KMS-11 (cell line): ENCODE measurements at regions not wholly inside any gene's neighbourhood (a gene's known extent, or its start where the extent isn't known, plus 50 kb on each side); places are given as distances from the start of the nearest gene placed in this dataset.
"Not testable (repeated sequence)": the region's sequence is repeated elsewhere in the genome, so short reads cannot be mapped to it uniquely, and the experiment has no call there.

Experiments
- H2AFZ ChIP-seq: fragments of 200-600 bp; sonication (generic); 2 replicates; pipeline ENCODE4 v1.6.1; 2016; ENCODE audit warnings: antibody characterized with exemption, mixed run types, low read depth
- H3K27ac ChIP-seq: fragments of 200-600 bp; sonication (generic); 2 replicates; pipeline ENCODE4 v1.6.1; 2016; ENCODE audit warnings: mild to moderate bottlenecking, mixed run types
- H3K27me3 ChIP-seq: fragments of 200-600 bp; sonication (generic); 2 replicates; pipeline ENCODE4 v1.6.1; 2017; ENCODE audit warnings: mild to moderate bottlenecking, low read depth, mixed run types, moderate library complexity; ENCODE audit not compliant: insufficient read depth
- H3K36me3 ChIP-seq: fragments of 200-600 bp; sonication (generic); 2 replicates; pipeline ENCODE4 v1.6.1; 2017; ENCODE audit warnings: mild to moderate bottlenecking, mixed run types; ENCODE audit not compliant: insufficient read depth
- H3K4me1 ChIP-seq: fragments of 200-600 bp; sonication (generic); 2 replicates; pipeline ENCODE4 v1.6.1; 2016; ENCODE audit warnings: mild to moderate bottlenecking, low read depth, mixed run types; ENCODE audit not compliant: poor library complexity, severe bottlenecking
- H3K4me2 ChIP-seq: fragments of 200-600 bp; sonication (generic); 2 replicates; pipeline ENCODE4 v1.7.0; 2016; ENCODE audit warnings: mild to moderate bottlenecking, mixed run types
- H3K4me3 ChIP-seq: fragments of 200-600 bp; sonication (generic); IDR thresholded peaks from 2 replicates; pipeline ENCODE4 v1.6.1; 2017; ENCODE audit warnings: low read depth, low read length, mixed read lengths; ENCODE audit not compliant: insufficient read depth
- H3K79me2 ChIP-seq: fragments of 200-600 bp; sonication (generic); 2 replicates; pipeline ENCODE4 v1.6.1; 2016; ENCODE audit warnings: low read depth, mixed run types; ENCODE audit not compliant: insufficient read depth
- H3K9ac ChIP-seq: fragments of 200-600 bp; sonication (generic); 2 replicates; pipeline ENCODE4 v1.6.1; 2016; ENCODE audit warnings: mild to moderate bottlenecking, mixed run types
- H4K20me1 ChIP-seq: fragments of 200-600 bp; sonication (generic); 2 replicates; pipeline ENCODE4 v1.6.1; 2016; ENCODE audit warnings: mild to moderate bottlenecking, mixed run types; ENCODE audit not compliant: insufficient read depth
- TF ChIP-seq, protein P1 (sequence below): fragments of 200-600 bp; sonication (generic); conservative IDR thresholded peaks from 2 replicates; pipeline ENCODE4 v1.6.1; 2017; ENCODE audit warnings: low read depth, mild to moderate bottlenecking, antibody characterized with exemption, low read length, moderate library complexity, mixed read lengths

DNA sequence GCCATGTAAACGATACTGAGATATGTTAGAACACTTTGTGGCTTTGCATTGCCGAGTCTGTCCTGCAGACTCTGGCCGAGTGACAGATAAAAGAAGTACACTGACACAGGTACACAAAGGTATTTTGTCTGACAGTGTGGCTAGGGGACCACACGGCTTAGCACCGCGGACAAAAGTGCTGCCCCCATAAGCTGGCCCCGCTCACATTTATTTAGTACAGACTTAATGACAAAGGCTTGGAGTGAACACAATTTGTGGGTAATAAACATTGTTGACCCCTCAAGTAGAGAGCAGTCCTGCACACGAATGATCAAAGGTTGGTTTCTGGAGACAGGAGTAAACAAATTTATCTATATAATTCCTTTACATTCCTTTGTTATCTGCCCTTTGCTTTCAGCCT, 976.8 kb downstream of the TRAM1L1 start:
- Histone ChIP-seq H3K27ac (no peak overlapping the region), H3K4me1 (no peaks in the 10 kb centered on the region), H4K20me1 (no peaks in the 10 kb centered on the region), H3K4me2 (no peak overlapping the region), H3K4me3 (no peak overlapping the region), H3K9ac (no peak overlapping the region), H3K36me3 (no peaks in the 10 kb centered on the region), H2AFZ (no peak overlapping the region), H3K79me2 (no peaks in the 10 kb centered on the region), H3K27me3 (no peaks in the 10 kb centered on the region)
- TF ChIP-seq, protein P1, sequence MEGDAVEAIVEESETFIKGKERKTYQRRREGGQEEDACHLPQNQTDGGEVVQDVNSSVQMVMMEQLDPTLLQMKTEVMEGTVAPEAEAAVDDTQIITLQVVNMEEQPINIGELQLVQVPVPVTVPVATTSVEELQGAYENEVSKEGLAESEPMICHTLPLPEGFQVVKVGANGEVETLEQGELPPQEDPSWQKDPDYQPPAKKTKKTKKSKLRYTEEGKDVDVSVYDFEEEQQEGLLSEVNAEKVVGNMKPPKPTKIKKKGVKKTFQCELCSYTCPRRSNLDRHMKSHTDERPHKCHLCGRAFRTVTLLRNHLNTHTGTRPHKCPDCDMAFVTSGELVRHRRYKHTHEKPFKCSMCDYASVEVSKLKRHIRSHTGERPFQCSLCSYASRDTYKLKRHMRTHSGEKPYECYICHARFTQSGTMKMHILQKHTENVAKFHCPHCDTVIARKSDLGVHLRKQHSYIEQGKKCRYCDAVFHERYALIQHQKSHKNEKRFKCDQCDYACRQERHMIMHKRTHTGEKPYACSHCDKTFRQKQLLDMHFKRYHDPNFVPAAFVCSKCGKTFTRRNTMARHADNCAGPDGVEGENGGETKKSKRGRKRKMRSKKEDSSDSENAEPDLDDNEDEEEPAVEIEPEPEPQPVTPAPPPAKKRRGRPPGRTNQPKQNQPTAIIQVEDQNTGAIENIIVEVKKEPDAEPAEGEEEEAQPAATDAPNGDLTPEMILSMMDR = no peak

- no peaks in the 10 kb centered on the region for H3K36me3 ChIP-seq
- no peaks in the 10 kb centered on the region for H3K79me2 ChIP-seq
- no peak overlapping the region for H3K4me3 ChIP-seq
- H3K4me2 ChIP-seq = no peak overlapping the region
- no peak overlapping the region for H3K9ac ChIP-seq
- H3K27ac ChIP-seq = no peak overlapping the region
- H4K20me1 ChIP-seq = no peaks in the 10 kb centered on the region
- H2AFZ ChIP-seq = no peak overlapping the region
- TF ChIP-seq, protein P1 = no peak
- H3K27me3 ChIP-seq = no peaks in the 10 kb centered on the region
- no peaks in the 10 kb centered on the region for H3K4me1 ChIP-seq
Measured at GRCh38 chr4:116101321-116101720, 984.1 kb downstream of the TRAM1L1 start.

DNA sequence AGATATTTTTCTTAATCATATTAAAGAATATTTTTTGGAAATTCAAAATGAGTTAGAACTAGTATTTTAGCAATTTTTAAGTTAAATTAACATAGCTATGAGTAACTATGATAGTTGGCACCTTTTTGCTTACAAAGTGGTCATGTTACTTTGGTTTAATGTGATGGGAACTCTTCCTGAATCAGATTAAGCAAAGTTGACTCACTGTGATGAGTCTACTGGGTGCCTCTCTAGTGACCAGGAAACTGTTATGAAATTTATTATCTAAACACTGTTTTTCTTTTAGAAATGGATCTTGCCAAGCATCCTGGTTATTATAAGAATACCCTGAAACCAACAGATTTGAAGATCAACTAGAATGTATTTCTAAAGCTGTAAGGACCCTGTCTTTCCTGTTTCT, 985.8 kb downstream of the TRAM1L1 start:
- no peak overlapping the region for H2AFZ ChIP-seq
- H3K4me2 ChIP-seq = no peak overlapping the region
- no peak overlapping the region for H3K27ac ChIP-seq
- H3K4me1 ChIP-seq = no peaks in the 10 kb centered on the region
- no peaks in the 10 kb centered on the region for H4K20me1 ChIP-seq
- no peaks in the 10 kb centered on the region for H3K36me3 ChIP-seq
- H3K4me3 ChIP-seq = no peak overlapping the region
- TF ChIP-seq, protein P1 = no peak
- no peak overlapping the region for H3K9ac ChIP-seq
- no peaks in the 10 kb centered on the region for H3K79me2 ChIP-seq
- H3K27me3 ChIP-seq = no peaks in the 10 kb centered on the region

DNA sequence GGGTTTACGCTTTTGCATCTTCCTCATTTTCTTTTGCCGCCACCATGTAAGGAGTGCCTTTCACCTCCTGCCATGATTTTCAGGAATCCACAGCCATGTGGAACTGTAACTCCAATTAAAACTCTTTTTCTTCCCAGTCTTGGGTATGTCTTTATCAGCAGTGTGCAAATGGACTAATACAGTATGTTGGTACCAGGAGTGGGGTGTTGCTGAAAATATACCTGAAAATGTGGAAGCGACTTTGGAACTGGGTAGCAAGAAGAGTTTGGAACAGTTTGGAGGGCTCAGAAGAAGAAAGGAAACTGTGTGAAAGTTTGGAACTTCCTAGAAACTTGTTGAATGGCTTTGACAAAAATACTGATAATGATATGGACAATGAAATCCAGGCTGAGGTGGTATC, 983.9 kb upstream of the NDST4 start:
- H3K4me1 ChIP-seq, H2AFZ ChIP-seq, H3K4me2 ChIP-seq, H3K9ac ChIP-seq, H3K27ac ChIP-seq, H4K20me1 ChIP-seq, H3K36me3 ChIP-seq, H3K4me3 ChIP-seq, H3K79me2 ChIP-seq, H3K27me3 ChIP-seq: not testable (repeated sequence)

- Histone ChIP-seq H3K9ac (no peak overlapping the region), H3K27me3 (no peaks in the 10 kb centered on the region), H3K4me1 (no peaks in the 10 kb centered on the region), H3K79me2 (no peaks in the 10 kb centered on the region), H3K4me2 (no peak overlapping the region), H3K36me3 (no peaks in the 10 kb centered on the region), H2AFZ (no peak overlapping the region), H4K20me1 (no peaks in the 10 kb centered on the region), H3K27ac (no peak overlapping the region), H3K4me3 (no peak overlapping the region)
- TF ChIP-seq, protein P1 = no peak
Measured at GRCh38 chr4:116092961-116093360, 979.5 kb upstream of the NDST4 start.
